ENCODE measurements at regions not wholly inside any gene's neighbourhood (a gene's known extent, or its start where the extent isn't known, plus 50 kb on each side); places are given as distances from the start of the nearest gene placed in this dataset.

DNA sequence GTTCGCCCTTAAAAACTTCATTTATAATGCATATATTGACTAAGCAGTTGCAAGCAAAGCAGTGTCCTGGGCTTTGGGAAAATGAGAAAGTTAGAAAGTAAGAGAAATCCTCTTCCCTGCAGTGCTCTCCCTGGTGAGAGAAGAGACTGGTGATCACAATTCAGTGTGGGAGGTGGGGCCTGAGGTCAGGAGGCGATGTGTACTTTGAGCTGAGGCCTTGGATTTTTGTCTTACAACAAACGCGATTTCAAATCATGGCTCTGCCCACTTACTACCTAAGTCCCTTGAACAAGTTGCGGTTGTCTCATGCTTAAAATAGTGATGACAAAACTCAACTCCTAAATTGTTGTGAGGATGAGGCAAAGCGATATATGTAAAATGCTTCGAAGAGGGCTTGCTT is 316.3 kb upstream of the NECTIN3 start:
- TF ChIP-seq YY1 (IDR thresholded peaks at IDR 0.05; ENCODE audit: low read depth), result no peak
- no peak for TF ChIP-seq FOXM1 (IDR thresholded peaks at IDR 0.05; ENCODE audit: borderline replicate concordance, low read depth)
- TF ChIP-seq, protein P1, sequence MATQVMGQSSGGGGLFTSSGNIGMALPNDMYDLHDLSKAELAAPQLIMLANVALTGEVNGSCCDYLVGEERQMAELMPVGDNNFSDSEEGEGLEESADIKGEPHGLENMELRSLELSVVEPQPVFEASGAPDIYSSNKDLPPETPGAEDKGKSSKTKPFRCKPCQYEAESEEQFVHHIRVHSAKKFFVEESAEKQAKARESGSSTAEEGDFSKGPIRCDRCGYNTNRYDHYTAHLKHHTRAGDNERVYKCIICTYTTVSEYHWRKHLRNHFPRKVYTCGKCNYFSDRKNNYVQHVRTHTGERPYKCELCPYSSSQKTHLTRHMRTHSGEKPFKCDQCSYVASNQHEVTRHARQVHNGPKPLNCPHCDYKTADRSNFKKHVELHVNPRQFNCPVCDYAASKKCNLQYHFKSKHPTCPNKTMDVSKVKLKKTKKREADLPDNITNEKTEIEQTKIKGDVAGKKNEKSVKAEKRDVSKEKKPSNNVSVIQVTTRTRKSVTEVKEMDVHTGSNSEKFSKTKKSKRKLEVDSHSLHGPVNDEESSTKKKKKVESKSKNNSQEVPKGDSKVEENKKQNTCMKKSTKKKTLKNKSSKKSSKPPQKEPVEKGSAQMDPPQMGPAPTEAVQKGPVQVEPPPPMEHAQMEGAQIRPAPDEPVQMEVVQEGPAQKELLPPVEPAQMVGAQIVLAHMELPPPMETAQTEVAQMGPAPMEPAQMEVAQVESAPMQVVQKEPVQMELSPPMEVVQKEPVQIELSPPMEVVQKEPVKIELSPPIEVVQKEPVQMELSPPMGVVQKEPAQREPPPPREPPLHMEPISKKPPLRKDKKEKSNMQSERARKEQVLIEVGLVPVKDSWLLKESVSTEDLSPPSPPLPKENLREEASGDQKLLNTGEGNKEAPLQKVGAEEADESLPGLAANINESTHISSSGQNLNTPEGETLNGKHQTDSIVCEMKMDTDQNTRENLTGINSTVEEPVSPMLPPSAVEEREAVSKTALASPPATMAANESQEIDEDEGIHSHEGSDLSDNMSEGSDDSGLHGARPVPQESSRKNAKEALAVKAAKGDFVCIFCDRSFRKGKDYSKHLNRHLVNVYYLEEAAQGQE (IDR thresholded peaks at IDR 0.05; ENCODE audit: low read depth), result no peak
- no peak for TF ChIP-seq TCF12 (IDR thresholded peaks at IDR 0.05; ENCODE audit: low read depth)
- TF ChIP-seq TEAD4 (IDR thresholded peaks at IDR 0.05), result no peak
- TF ChIP-seq, protein P2, sequence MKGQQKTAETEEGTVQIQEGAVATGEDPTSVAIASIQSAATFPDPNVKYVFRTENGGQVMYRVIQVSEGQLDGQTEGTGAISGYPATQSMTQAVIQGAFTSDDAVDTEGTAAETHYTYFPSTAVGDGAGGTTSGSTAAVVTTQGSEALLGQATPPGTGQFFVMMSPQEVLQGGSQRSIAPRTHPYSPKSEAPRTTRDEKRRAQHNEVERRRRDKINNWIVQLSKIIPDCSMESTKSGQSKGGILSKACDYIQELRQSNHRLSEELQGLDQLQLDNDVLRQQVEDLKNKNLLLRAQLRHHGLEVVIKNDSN (IDR thresholded peaks at IDR 0.05), result no peak
- TF ChIP-seq CEBPB (IDR thresholded peaks at IDR 0.05), result no peak

DNA sequence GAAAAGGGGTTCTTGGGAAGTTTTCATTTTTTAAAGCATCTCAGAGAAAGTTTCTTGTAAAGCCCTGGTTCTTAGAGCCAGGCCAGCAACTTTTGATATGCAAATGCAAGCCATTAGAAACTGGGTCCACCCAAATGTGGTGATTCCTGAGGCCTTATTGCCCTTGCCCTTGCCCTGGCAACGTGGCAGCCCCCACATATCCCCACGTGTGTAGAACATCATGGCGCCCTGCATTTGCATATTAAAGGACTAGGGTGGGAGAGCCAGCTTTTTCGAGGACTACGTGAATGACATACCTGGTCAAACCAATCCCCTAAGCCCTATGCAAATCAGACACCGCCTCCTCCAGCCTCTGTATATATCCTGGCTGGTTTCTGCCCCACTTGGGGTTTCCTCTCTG is 314.9 kb upstream of the NECTIN3 start:
- no peak for TF ChIP-seq ZBTB7A (IDR thresholded peaks at IDR 0.05; ENCODE audit: low read depth)

DNA sequence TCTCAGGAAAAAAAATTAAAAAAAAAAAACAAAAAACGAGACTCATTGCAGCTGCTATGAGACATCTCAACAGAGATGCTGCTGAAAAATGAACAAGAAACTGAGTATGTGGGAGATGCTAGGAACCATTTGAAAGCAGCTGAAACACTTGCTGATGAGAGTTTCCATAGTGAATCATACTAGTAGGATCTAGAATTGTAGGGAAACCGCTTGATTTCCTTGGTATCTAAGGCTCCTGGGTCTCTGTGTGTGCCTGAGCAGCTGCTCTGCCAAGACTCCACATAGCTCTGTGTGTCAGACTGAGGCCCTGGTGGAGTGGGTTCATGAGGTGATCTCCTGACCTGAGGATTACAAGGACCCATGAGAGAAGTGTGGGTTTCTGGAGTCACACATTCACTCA is 313.4 kb upstream of the NECTIN3 start:
- no peak for TF ChIP-seq CREB1 (IDR thresholded peaks at IDR 0.05; ENCODE audit: low read depth)
- TF ChIP-seq TAF1 (IDR thresholded peaks at IDR 0.05; ENCODE audit: low read depth), result no peak
- TF ChIP-seq NFIC (IDR thresholded peaks at IDR 0.05), result no peak
- TF ChIP-seq, protein P1 (IDR thresholded peaks at IDR 0.05; ENCODE audit: low read depth), result no peak
- no peak for TF ChIP-seq RAD21 (IDR thresholded peaks at IDR 0.05; ENCODE audit: low read depth)
- TF ChIP-seq, protein P2 (IDR thresholded peaks at IDR 0.05), result no peak

DNA sequence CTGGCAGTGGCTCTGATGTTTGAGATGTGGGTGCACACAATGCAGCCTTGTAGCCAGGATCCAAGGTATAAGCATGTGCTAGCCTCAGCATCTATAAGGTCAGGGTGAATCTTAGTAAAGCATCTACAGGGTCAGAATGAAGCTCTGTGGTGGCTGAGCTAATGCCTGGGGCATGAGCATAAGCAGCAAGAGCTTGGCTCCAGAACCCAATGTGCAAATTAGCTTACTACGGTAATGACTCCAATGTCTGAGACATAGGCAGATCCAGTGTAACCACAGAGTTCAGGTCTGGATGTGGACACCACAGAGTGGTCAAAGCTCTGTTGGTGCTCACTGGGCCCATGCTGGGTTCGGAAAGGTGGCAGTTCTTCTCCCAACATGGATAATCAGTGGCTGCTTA is 304.5 kb upstream of the NECTIN3 start:
- TF ChIP-seq, protein P3, sequence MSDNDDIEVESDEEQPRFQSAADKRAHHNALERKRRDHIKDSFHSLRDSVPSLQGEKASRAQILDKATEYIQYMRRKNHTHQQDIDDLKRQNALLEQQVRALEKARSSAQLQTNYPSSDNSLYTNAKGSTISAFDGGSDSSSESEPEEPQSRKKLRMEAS (IDR thresholded peaks at IDR 0.05), result no peak
- TF ChIP-seq TCF12 (IDR thresholded peaks at IDR 0.05; ENCODE audit: low read depth) (no peak), EGR1 (IDR thresholded peaks at IDR 0.05) (no peak), CREB1 (IDR thresholded peaks at IDR 0.05; ENCODE audit: low read depth) (no peak), RAD21 (IDR thresholded peaks at IDR 0.05; ENCODE audit: low read depth) (no peak), ZBTB7A (IDR thresholded peaks at IDR 0.05; ENCODE audit: low read depth) (no peak)
- TF ChIP-seq, protein P2 (IDR thresholded peaks at IDR 0.05), result no peak
- TF ChIP-seq, protein P1 (IDR thresholded peaks at IDR 0.05; ENCODE audit: low read depth), result no peak

DNA sequence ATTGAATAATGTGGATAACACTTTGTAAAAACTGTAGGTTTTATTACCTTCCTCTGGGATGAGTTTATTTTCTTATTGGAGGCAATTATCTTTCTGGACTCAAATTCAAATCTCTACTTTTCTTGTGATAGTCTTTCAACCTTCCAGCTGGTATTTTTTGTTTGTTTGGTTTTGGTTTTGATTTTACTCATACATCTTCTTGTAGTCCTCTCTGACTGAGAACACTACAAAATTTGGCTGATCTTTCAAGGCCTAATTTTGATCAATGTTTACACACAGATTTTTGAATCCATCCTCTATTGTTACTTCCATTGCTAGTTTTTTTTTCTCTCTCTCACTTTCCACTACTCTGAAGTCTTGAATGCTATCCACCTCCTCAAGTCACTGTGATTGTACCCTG is 303.8 kb upstream of the NECTIN3 start:
- TF ChIP-seq CEBPB (IDR thresholded peaks at IDR 0.05) (no peak), EGR1 (IDR thresholded peaks at IDR 0.05) (no peak), TAF1 (IDR thresholded peaks at IDR 0.05; ENCODE audit: low read depth) (no peak), YY1 (IDR thresholded peaks at IDR 0.05; ENCODE audit: low read depth) (no peak), ZBTB7A (IDR thresholded peaks at IDR 0.05; ENCODE audit: low read depth) (no peak), FOXM1 (IDR thresholded peaks at IDR 0.05; ENCODE audit: borderline replicate concordance, low read depth) (no peak), TCF12 (IDR thresholded peaks at IDR 0.05; ENCODE audit: low read depth) (no peak), EP300 (IDR thresholded peaks at IDR 0.05; ENCODE audit: borderline replicate concordance) (no peak), TEAD4 (IDR thresholded peaks at IDR 0.05) (no peak), NFIC (IDR thresholded peaks at IDR 0.05) (no peak)
- TF ChIP-seq, protein P1 (IDR thresholded peaks at IDR 0.05; ENCODE audit: low read depth), result no peak
- TF ChIP-seq, protein P3 (IDR thresholded peaks at IDR 0.05), result no peak
- TF ChIP-seq, protein P2 (IDR thresholded peaks at IDR 0.05), result no peak

Data from Ishikawa (cell line).